HG02678 (cell line): ENCODE measurements at regions not wholly inside any gene's neighbourhood (a gene's known extent, or its start where the extent isn't known, plus 50 kb on each side); places are given as distances from the start of the nearest gene placed in this dataset.
"Not testable (repeated sequence)": the region's sequence is repeated elsewhere in the genome, so short reads cannot be mapped to it uniquely, and the experiment has no call there.

Source experiments
- ATAC-seq: cut with Tn5 transposase; IDR thresholded peaks from one replicate; pipeline ENCODE4 v1.9.1; 2021; ENCODE audit warnings: mild to moderate bottlenecking, moderate library complexity; ENCODE audit not compliant: unreplicated experiment

GRCh38 chr10:45520476-45520875, 146.5 kb downstream of the ALOX5 start:
- no peak for ATAC-seq

GRCh38 chr10:45518741-45519140, 144.7 kb downstream of the ALOX5 start:
- ATAC-seq = no peak

- no peak for ATAC-seq
Observed at GRCh38 chr10:45515630-45516029, 141.6 kb downstream of the ALOX5 start.

- ATAC-seq = no peak
Observed at GRCh38 chr10:45514291-45515270, 140.6 kb downstream of the ALOX5 start.

GRCh38 chr10:45513551-45513950, 139.5 kb downstream of the ALOX5 start:
- ATAC-seq = no peak

GRCh38 chr10:45511926-45512325, 137.9 kb downstream of the ALOX5 start:
- ATAC-seq = not testable (repeated sequence)

- no peak for ATAC-seq
Observed at GRCh38 chr10:45509491-45509890, 135.5 kb downstream of the ALOX5 start.

DNA sequence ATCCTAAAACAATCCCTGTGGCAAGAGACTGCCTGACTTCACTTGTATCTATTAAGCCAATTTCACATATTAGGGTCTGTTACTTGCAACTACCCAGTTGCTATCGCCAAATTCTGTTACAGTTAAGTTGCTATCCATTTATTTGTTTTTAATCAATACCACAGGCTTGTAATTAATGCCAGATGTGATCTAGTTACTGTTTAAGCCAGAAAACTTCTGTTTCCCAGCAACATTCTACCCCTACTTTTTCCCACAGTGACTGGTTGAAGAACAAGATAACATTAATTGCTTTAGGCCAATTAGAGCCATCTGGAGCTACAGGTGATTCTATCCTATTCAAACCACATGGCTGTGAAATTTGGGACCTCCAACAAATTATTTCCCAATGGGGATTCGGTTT, 131.3 kb downstream of the ALOX5 start:
- ATAC-seq = no peak

DNA sequence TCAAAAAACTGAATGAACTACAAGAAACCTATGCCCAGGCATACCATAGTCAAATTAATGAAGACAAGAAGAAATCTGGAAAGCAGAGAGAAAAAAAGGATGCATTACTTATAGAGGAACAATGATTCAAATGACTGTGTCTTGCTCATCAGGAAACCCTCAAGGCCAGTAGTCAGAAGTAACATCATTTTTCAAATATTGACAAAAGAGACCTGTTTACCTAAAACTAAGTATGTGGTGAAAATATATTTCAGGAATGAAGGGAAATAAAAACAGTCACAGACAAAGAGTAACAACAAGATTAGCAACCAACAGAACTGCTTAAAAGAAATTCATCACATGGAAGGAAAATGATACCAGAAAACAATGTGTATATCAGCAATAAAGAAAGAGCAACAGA, 128.4 kb downstream of the ALOX5 start:
- ATAC-seq = no peak

DNA sequence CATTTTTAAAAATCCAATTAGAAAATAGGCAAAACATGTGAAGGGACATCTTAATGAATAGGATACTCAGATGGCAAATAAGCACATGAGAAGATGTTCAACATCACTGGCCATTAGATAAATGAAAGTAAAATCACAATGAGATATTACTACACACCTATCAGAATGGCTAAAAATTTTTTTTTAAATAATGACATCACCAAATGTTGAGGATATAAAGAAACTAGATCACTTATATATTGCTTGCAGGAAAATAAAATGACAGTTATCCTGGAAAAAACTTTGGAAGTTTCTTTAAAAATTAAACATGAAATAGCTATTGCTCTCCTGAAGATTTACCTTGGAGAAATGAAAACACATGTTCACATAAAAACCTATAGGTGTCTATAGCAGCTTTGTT, 127.8 kb downstream of the ALOX5 start:
- ATAC-seq = no peak

GRCh38 chr10:45500798-45501197, 126.8 kb downstream of the ALOX5 start:
- no peak for ATAC-seq

GRCh38 chr10:45500304-45500703, 126.3 kb downstream of the ALOX5 start:
- ATAC-seq = no peak

DNA sequence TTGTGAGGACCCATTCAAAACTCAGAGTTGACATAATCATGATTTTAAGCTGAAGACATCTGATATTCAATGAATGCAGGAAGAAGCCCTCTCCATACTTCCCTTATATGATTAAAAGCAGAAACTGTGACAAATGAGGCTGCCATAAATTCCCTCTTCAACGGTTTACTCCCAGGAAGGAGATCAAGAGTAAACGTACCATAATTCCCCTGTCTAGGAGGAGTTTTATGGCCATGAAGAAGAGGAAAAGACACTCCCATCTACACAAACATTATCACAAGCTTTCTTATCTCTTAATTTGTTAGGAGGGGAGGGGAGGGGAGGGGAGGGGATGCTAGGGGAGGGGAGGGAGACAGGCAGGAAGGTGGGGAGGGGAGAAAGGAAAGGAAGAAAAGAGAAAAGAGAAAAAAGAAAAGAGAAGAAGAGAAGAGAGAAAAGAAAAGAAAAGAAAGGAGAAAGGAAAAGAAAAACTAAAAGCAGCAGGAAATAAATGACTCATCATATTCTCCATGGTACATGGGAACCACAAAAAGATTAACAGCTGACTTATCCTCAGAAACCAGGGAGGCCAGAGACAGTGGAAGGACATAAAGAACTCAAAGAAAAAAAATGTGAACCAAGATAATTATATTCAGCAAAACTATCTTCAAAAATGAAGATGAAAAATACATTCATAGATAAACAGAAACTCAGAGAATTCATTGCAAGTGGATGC, 121.6 kb downstream of the ALOX5 start:
- no peak for ATAC-seq
